NK-92 treated with Interleukin-12 subunit alpha and Interleukin-12 subunit beta, amount 100 ng/mL, for 24 hours (cell line): ENCODE measurements at regions not wholly inside any gene's neighbourhood (a gene's known extent, or its start where the extent isn't known, plus 50 kb on each side); places are given as distances from the start of the nearest gene placed in this dataset.

ENCODE experiments used
- DNase-seq: peaks from one replicate; lab custom pipeline; 2025; lab: John Stamatoyannopoulos, UW

GRCh38 chr2:14185906-14186305 is 446.6 kb upstream of the LRATD1 start:
- no peak for DNase-seq

DNA sequence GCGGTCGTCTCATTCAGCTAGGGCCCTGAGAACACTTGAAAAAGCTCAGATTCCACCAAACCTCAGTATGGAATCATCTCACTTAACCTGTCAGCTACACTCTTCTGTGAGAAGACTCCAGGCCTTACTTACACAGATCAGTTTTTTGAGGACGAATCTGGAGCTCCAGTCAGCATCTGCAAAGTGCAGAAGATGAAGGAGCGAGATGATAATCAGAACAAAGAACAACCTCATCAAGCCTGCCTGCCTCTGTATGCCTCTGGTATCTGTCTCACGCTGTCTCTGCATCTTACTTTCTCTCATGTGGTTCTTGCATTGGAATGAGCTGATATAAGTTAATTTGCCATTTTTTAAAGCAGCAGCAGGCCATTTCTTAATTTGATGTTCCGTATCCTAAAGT is 444.1 kb upstream of the LRATD1 start:
- no peak for DNase-seq

DNA sequence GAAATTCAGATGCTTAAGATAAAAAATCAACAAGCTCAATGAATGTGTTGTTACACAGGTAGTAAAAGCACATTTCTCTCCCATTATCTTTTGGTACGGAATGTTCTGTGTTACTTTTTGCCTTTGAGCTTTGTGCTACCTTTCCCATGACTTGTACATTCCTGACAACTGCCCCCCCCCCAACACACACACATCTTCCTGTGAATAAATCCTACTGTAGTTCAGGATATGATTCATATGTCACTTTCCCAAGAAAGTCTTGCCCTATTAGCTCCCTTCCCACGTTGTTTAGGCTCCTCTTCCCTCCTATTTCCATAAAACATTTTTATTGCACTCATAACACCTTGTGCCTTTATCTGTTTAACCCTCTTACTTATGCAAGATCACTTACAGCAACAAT is 442.6 kb upstream of the LRATD1 start:
- no peak for DNase-seq

GRCh38 chr2:14194233-14194632 is 438.3 kb upstream of the LRATD1 start:
- DNase-seq = no peak

- no peak for DNase-seq
These were observed 435.2 kb upstream of the LRATD1 start for GRCh38 chr2:14197293-14197692.

- DNase-seq = no peak
These were observed 433.5 kb upstream of the LRATD1 start for GRCh38 chr2:14199040-14199439.

GRCh38 chr2:14219306-14219705 is 413.2 kb upstream of the LRATD1 start:
- DNase-seq = no peak

DNA sequence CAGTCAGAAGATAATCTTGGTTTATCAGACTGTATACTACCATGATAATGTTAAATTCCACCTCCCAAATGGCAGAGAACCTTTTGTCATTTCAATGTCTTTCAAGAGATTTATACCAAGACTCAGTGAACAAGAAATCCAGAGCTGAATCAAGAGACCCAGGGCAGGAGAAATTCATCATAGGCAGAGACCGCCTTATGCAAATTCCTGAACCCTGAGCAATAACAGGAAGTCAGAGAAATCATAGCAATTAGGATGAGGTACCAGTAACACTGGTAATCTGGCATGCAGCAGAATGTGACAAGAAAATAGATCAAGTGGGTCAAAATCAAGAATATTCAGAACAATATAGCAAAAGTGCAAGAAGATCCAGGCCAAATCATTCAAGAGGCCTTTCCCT is 412.4 kb upstream of the LRATD1 start:
- DNase-seq = no peak

GRCh38 chr2:14221466-14221865 is 411.1 kb upstream of the LRATD1 start:
- DNase-seq = no peak

GRCh38 chr2:14223576-14223975 is 408.9 kb upstream of the LRATD1 start:
- DNase-seq = no peak

GRCh38 chr2:14231391-14231898 is 401.1 kb upstream of the LRATD1 start:
- no peak for DNase-seq

- no peak for DNase-seq
These were observed 400.3 kb upstream of the LRATD1 start for GRCh38 chr2:14232217-14232616.

- no peak for DNase-seq
These were observed 397.6 kb upstream of the LRATD1 start for GRCh38 chr2:14234911-14235310.

- no peak for DNase-seq
These were observed 396.9 kb upstream of the LRATD1 start for GRCh38 chr2:14235667-14236066.

DNA sequence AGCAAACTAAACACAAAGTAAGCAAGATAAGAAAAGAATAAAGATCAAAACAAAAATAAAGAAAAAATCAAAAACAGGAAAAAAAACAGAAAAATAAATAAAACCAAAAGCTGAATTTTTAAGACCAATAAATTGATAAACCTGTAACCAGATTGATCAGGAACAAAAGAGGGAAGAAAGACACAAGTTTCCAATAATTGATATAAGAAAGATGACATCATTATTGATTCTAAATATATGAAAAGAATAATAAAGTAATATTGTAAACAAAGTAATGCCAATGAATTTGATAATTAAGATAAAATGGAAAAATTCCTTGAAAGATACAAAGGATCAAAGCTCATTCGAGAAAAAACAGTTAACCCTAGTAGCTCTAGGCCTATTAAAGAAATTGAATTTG is 394.6 kb upstream of the LRATD1 start:
- no peak for DNase-seq

DNA sequence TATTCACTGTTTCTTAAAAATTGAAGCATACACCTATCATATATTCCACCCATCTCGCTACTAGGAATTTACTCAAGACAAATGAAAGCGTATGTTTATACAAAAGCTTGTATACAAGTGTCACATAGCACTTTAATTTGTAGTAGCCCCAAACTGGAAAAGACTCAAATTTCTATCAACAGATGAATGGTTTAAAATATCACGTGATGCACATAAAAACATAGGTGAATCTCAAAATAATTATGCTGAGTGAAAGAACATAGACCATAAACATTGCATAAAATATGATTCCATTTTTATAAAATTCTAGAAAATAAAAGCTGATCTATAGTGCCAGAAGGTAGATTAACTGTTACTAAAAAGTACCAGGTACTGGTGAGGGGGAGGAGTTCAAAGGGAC is 392.9 kb upstream of the LRATD1 start:
- no peak for DNase-seq

GRCh38 chr2:14240868-14241267 is 391.6 kb upstream of the LRATD1 start:
- no peak for DNase-seq

DNA sequence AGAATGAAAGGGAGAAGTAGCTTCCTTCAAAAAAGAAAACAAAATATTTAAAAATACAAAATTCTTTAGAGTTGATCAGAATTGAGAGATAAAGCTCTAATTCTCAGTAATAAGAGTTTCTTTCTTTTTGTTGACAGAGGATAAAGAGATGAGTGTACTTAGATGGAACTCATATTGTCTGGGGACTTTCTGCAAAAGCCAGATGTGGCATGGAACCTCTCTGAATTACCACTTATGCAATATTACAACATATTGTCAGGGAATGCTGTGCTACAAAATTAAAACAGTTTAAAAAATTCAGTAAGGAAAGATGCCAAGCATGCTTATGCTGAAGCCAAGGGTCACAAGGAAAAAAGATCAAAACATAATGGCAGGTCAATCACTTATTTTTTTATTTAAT is 386.6 kb upstream of the LRATD1 start:
- no peak for DNase-seq

GRCh38 chr2:14255135-14255820 is 377.2 kb upstream of the LRATD1 start:
- DNase-seq = no peak

DNA sequence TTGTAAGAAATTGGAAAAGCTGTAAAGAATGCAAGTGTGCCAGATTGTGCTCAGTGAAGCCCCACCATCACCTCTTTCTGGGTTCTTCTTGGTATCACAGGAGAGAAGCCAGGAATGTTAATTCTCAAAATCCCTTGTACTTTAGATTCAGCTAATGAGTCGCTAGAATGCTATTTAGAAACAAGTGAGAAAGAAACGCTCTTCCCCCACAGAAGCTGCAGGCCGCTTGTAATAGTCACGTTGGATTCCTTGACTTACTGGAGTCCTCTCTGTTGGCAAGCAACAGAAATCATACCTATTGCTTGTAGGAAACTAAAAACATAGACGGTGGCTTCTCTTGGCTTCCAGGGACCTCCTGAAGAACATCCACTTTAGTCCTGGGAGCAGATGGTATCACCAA is 375.6 kb upstream of the LRATD1 start:
- no peak for DNase-seq

- DNase-seq = no peak
These were observed 374.6 kb upstream of the LRATD1 start for GRCh38 chr2:14257801-14258507.

- DNase-seq = no peak
These were observed 370.7 kb upstream of the LRATD1 start for GRCh38 chr2:14261771-14262170.

- DNase-seq = no peak
These were observed 369.5 kb upstream of the LRATD1 start for GRCh38 chr2:14263053-14263452.
